A549 (cell line): ENCODE measurements at regions not wholly inside any gene's neighbourhood (a gene's known extent, or its start where the extent isn't known, plus 50 kb on each side); places are given as distances from the start of the nearest gene placed in this dataset.

Experiments used
- ATAC-seq, 2 experiments: fragments of 200-7000 bp in 1 of 2; fragments of >200 bp in 1 of 2; cut with Nextera tagmentation in 1 of 2; cut with Tn5 transposase in 1 of 2; 3 replicates each; pipeline versions ENCODE4 v1.8.0 to v1.9.1; 2018 to 2020; ENCODE audit warnings: mild to moderate bottlenecking in 1 of 2, moderate library complexity in 1 of 2
- CTCF ChIA-PET: fragments of 300-600 bp; sonication (Branson Sonifier 250); formaldehyde crosslinking; extraction: SDS; loops from one replicate; lab custom pipeline; 2021; ENCODE audit warnings: antibody characterized with exemption, inconsistent platforms; lab: Yijun Ruan, JAX
- POLR2A ChIA-PET: fragments of 350-600 bp; formaldehyde crosslinking; extraction: SDS; loops from one replicate; lab custom pipeline; 2021; ENCODE audit warnings: antibody characterized with exemption, inconsistent platforms; lab: Yijun Ruan, JAX
- DNase-seq, 2 experiments: peaks; one replicate each; pipeline versions ENCODE4 v3.0.0 to v3.0.0-alpha.2; 2011 to 2016; ENCODE audit warnings: low read depth in 1 of 2, low spot score in 1 of 2
- FAIRE-seq: peaks from 2 replicates; lab custom pipeline; 2011; peaks lifted over from hg19 to GRCh38; lab: Jason Lieb, UNC
- H3K27ac ChIP-seq, 2 experiments: fragments of >200 bp; sonication (Bioruptor Twin); formaldehyde crosslinking; 3 replicates each; pipeline ENCODE4 v1.5.1; 2016 to 2017
- H3K4me1 ChIP-seq: fragments of >200 bp; sonication (Bioruptor Twin); formaldehyde crosslinking; 3 replicates; pipeline ENCODE4 v1.6.1; 2016
- H3K4me2 ChIP-seq: fragments of >200 bp; sonication (Bioruptor Twin); formaldehyde crosslinking; 3 replicates; pipeline ENCODE4 v1.6.1; 2016
- H3K4me3 ChIP-seq: fragments of >200 bp; sonication (Bioruptor Twin); formaldehyde crosslinking; 3 replicates; pipeline ENCODE4 v1.5.1; 2016
- H3K9me3 ChIP-seq: fragments of >200 bp; sonication (Bioruptor Twin); formaldehyde crosslinking; 3 replicates; pipeline ENCODE4 v1.6.1; 2016
- BHLHE40 ChIP-seq: IDR thresholded peaks from 2 replicates; pipeline ENCODE4 v1.6.1; 2012; ENCODE audit warnings: low read depth, low read length, inconsistent platforms
- CHD4 ChIP-seq: fragments of 200-600 bp; sonication (generic); IDR thresholded peaks from 2 replicates; pipeline ENCODE4 v1.6.1; 2016; ENCODE audit warnings: antibody characterized with exemption, mild to moderate bottlenecking, borderline replicate concordance
- ESRRA ChIP-seq: fragments of 150-350 bp; IDR thresholded peaks from 2 replicates; pipeline ENCODE4 v1.6.1; 2014; ENCODE audit warnings: mild to moderate bottlenecking, low read length, borderline replicate concordance
- FOSB ChIP-seq: fragments of 250-450 bp; sonication (Bioruptor Pico); IDR thresholded peaks from 2 replicates; pipeline ENCODE4 v1.5.0; 2020; ENCODE audit warnings: mild to moderate bottlenecking, moderate library complexity
- HDAC2 ChIP-seq: fragments of 200-600 bp; sonication (generic); IDR thresholded peaks from 2 replicates; pipeline ENCODE4 v1.6.1; 2016
- HOXB13 ChIP-seq: fragments of 250-450 bp; sonication (Bioruptor Pico); IDR thresholded peaks from 2 replicates; pipeline ENCODE4 v1.5.0; 2020; ENCODE audit warnings: low read depth, mild to moderate bottlenecking, moderate library complexity
- HOXB5 ChIP-seq: fragments of 250-450 bp; sonication (Bioruptor Pico); IDR thresholded peaks from 2 replicates; pipeline ENCODE4 v1.5.0; 2020; ENCODE audit warnings: mild to moderate bottlenecking, moderate library complexity
- JUNB ChIP-seq: fragments of >200 bp; sonication (Bioruptor Twin); formaldehyde crosslinking; IDR thresholded peaks from 2 replicates; pipeline ENCODE4 v1.6.1; 2016
- KDM1A ChIP-seq: fragments of 200-600 bp; sonication (generic); IDR thresholded peaks from 2 replicates; pipeline ENCODE4 v1.6.1; 2016; ENCODE audit warnings: low read depth, mild to moderate bottlenecking
- MAFK ChIP-seq: fragments of 450-650 bp; IDR thresholded peaks from 2 replicates; pipeline ENCODE4 v1.6.1; 2014; ENCODE audit not compliant: partially characterized antibody
- RAD21 ChIP-seq, 2 experiments: fragments of >200 bp in 1 of 2; sonication (Bioruptor Twin) in 1 of 2; formaldehyde crosslinking in 1 of 2; IDR thresholded peaks in 1 of 2; conservative IDR thresholded peaks in 1 of 2; 2 replicates in 1 of 2; 3 replicates in 1 of 2; pipeline ENCODE4 v1.6.1; 2012 to 2018; ENCODE audit warnings: inconsistent platforms in 1 of 2
- RARB ChIP-seq: fragments of 250-450 bp; sonication (Bioruptor Pico); IDR thresholded peaks from 2 replicates; pipeline ENCODE4 v1.8.0; 2021; ENCODE audit warnings: mild to moderate bottlenecking, moderate library complexity
- RCOR1 ChIP-seq: fragments of 150-350 bp; IDR thresholded peaks from 2 replicates; pipeline ENCODE4 v1.6.1; 2014; ENCODE audit warnings: antibody characterized with exemption, low read length, low read depth
- RFX5 ChIP-seq: fragments of 450-650 bp; IDR thresholded peaks from 2 replicates; pipeline ENCODE4 v1.7.1; 2014; ENCODE audit warnings: antibody characterized with exemption, mild to moderate bottlenecking, moderate library complexity
- RNF2 ChIP-seq: fragments of 200-600 bp; sonication (generic); IDR thresholded peaks from 2 replicates; pipeline ENCODE4 v1.6.1; 2016; ENCODE audit warnings: low read depth, mild to moderate bottlenecking, antibody characterized with exemption, moderate library complexity, borderline replicate concordance
- ZNF302 ChIP-seq: fragments of 250-450 bp; sonication (Bioruptor Pico); IDR thresholded peaks from 2 replicates; pipeline ENCODE4 v1.9.0; 2021; ENCODE audit warnings: inconsistent platforms, mild to moderate bottlenecking, moderate library complexity
- ZSCAN20 ChIP-seq: fragments of 250-450 bp; sonication (Bioruptor Pico); IDR thresholded peaks from 2 replicates; pipeline ENCODE4 v1.8.0; 2022; ENCODE audit warnings: mild to moderate bottlenecking, moderate library complexity
- WGBS: methylation state at CpG from one replicate; pipeline ENCODE4 v1.1.6; 2017; ENCODE audit errors: missing lambda C conversion rate; 5-methylcytosine and 5-hydroxymethylcytosine counted together
- TF ChIP-seq, protein P1 (sequence below): IDR thresholded peaks from 2 replicates; pipeline ENCODE4 v1.6.1; 2012
- TF ChIP-seq, protein P2 (sequence below): fragments of >200 bp; sonication (Bioruptor Twin); formaldehyde crosslinking; IDR thresholded peaks from 3 replicates; pipeline ENCODE4 v1.6.1; 2016
- TF ChIP-seq, protein P3 (sequence below): IDR thresholded peaks from 2 replicates; pipeline ENCODE4 v1.6.1; 2012; ENCODE audit warnings: low read depth, borderline replicate concordance
- TF ChIP-seq, protein P4 (sequence below): fragments of 200-600 bp; sonication (generic); IDR thresholded peaks from 2 replicates; pipeline ENCODE4 v1.6.1; 2016; ENCODE audit warnings: antibody characterized with exemption, mild to moderate bottlenecking, moderate library complexity
- TF ChIP-seq, protein P5 (sequence below): fragments of >200 bp; sonication (Bioruptor Twin); formaldehyde crosslinking; IDR thresholded peaks from 2 replicates; pipeline ENCODE4 v1.6.1; 2016
- TF ChIP-seq, protein P6 (sequence below): fragments of 450-650 bp; IDR thresholded peaks from 2 replicates; pipeline ENCODE4 v1.6.1; 2014; ENCODE audit warnings: antibody characterized with exemption

DNA sequence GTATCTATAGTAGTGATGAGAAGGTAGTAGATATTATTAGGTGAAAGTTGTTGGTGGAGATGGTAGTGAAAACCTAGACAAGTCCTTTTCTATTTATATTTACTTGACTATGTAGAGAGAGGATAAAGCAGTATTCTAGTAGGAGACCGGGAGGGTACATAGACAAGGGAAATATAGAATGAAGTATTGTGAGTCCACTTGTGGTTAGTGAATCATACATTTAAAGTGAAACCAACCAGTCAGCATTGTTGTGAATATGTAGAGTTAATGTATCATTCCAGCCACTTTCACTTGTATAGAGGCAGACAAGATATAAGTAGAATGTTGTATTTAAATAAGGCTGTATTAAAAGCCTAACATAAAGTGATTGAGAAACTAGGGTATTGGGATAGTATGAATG is 1711.3 kb upstream of the ACO1 start:
- Histone ChIP-seq H3K4me1 (no peaks in the 10 kb centered on the region), H3K27ac (no peak overlapping the region), H3K9me3 (no peaks in the 10 kb centered on the region), H3K4me2 (no peak overlapping the region), H3K4me3 (no peak overlapping the region)
- WGBS: 20% methylated on average over 1 of the region's 1 CpG
- CTCF ChIA-PET: no interaction called here
- FAIRE-seq: no peak
- no peak for TF ChIP-seq RFX5
- TF ChIP-seq, protein P1, sequence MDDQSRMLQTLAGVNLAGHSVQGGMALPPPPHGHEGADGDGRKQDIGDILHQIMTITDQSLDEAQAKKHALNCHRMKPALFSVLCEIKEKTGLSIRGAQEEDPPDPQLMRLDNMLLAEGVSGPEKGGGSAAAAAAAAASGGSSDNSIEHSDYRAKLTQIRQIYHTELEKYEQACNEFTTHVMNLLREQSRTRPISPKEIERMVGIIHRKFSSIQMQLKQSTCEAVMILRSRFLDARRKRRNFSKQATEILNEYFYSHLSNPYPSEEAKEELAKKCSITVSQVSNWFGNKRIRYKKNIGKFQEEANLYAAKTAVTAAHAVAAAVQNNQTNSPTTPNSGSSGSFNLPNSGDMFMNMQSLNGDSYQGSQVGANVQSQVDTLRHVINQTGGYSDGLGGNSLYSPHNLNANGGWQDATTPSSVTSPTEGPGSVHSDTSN: no peak
- TF ChIP-seq, protein P2, sequence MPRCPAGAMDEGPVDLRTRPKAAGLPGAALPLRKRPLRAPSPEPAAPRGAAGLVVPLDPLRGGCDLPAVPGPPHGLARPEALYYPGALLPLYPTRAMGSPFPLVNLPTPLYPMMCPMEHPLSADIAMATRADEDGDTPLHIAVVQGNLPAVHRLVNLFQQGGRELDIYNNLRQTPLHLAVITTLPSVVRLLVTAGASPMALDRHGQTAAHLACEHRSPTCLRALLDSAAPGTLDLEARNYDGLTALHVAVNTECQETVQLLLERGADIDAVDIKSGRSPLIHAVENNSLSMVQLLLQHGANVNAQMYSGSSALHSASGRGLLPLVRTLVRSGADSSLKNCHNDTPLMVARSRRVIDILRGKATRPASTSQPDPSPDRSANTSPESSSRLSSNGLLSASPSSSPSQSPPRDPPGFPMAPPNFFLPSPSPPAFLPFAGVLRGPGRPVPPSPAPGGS: no peak
- DNase-seq: no peak
- ATAC-seq: no peak
- POLR2A ChIA-PET: no interaction called here

DNA sequence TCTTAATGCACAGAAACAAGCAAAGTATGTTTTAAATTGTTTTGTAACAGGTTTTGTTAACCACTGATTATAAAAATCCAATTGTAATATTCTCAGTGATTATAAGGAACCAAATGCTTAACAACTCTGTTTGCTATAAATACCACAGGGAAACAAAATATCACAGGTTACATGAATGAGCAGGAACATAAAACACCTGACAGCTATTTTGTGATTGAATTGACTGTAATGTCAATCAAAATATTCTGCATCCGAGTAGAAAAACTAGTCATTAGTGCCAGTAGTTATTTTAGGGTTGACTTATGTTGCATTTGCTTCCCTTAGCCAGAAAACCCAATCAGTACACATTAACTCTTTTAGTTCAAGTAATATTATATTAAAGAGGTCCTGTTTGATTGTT is 1707.8 kb upstream of the ACO1 start:
- H3K27ac ChIP-seq: no peak overlapping the region
- H3K4me2 ChIP-seq: no peak overlapping the region
- FAIRE-seq (no peak), DNase-seq (no peak), ATAC-seq (no peak)
- no peak for TF ChIP-seq RAD21 (conservative IDR thresholded peaks at IDR 0.05 in 1 of 2, IDR thresholded peaks at IDR 0.05 in 1 of 2)
- no peaks in the 10 kb centered on the region for H3K4me1 ChIP-seq
- CTCF ChIA-PET: no interaction called here
- POLR2A ChIA-PET: no interaction called here
- WGBS: 0% methylated on average over 1 of the region's 1 CpG
- no peak overlapping the region for H3K4me3 ChIP-seq
- H3K9me3 ChIP-seq: no peaks in the 10 kb centered on the region

DNA sequence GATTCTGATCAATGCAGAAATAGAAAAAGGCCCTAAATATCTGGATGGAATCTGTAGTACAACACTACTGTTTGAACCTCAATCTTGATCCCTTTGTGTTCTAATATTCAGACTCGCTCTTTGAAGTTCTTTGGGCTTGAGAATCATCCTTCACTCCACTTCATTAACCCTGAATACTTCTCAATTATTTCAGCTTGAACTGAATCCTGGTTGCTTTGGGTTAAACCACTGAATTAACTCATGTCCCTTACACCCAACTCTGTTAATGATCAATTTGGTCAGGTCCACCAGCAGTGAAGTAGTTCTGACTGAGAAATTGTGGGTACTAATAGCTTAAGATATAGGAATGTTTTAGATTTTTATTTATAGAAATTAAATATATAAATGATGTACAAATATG is 1707.2 kb upstream of the ACO1 start:
- FAIRE-seq (no peak), ATAC-seq (no peak), DNase-seq (no peak)
- no peak overlapping the region for H3K27ac ChIP-seq
- H3K4me1 ChIP-seq: no peaks in the 10 kb centered on the region
- no peak overlapping the region for H3K4me3 ChIP-seq
- WGBS: 12% methylated on average over 1 of the region's 1 CpG
- H3K9me3 ChIP-seq: no peaks in the 10 kb centered on the region
- no peak overlapping the region for H3K4me2 ChIP-seq
- ChIA-PET POLR2A (no interaction called here), CTCF (no interaction called here)
- TF ChIP-seq BHLHE40 (no peak), ESRRA (no peak), RARB (CRISPR knock-in tag) (no peak), HDAC2 (no peak), HOXB13 (CRISPR knock-in tag) (no peak), KDM1A (no peak), ZSCAN20 (CRISPR knock-in tag) (no peak), HOXB5 (CRISPR knock-in tag) (no peak)
- TF ChIP-seq, protein P3, sequence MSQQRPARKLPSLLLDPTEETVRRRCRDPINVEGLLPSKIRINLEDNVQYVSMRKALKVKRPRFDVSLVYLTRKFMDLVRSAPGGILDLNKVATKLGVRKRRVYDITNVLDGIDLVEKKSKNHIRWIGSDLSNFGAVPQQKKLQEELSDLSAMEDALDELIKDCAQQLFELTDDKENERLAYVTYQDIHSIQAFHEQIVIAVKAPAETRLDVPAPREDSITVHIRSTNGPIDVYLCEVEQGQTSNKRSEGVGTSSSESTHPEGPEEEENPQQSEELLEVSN: no peak

DNA sequence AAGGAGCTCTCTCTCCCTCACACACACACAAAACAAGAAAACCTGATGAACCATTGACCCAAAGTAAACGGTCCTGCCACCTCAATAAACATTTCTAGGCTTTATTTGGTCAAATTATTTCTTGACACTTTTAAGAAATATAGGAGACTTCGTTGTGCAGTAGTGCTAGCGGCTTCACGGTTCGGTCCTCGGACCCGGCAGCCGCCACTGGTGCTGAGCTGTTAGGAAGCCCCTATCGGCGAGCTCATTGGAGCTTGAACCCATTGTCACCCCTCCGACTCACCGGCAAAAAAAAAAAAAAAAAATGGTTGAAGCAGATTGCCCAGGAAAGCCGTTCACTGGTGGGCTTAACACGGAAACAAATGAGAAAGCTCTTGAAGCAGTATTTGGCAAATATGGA is 1695.6 kb upstream of the ACO1 start:
- no peak overlapping the region for H3K27ac ChIP-seq
- WGBS: 42% methylated on average over 14 of the region's 14 CpGs
- H3K4me1 ChIP-seq: no peaks in the 10 kb centered on the region
- DNase-seq: no peak
- TF ChIP-seq ZSCAN20 (CRISPR knock-in tag) (no peak), RCOR1 (no peak), FOSB (CRISPR knock-in tag) (no peak), RNF2 (no peak), HOXB5 (CRISPR knock-in tag) (no peak), RFX5 (no peak), CHD4 (no peak), JUNB (no peak), ZNF302 (no peak), MAFK (no peak)
- TF ChIP-seq, protein P4, sequence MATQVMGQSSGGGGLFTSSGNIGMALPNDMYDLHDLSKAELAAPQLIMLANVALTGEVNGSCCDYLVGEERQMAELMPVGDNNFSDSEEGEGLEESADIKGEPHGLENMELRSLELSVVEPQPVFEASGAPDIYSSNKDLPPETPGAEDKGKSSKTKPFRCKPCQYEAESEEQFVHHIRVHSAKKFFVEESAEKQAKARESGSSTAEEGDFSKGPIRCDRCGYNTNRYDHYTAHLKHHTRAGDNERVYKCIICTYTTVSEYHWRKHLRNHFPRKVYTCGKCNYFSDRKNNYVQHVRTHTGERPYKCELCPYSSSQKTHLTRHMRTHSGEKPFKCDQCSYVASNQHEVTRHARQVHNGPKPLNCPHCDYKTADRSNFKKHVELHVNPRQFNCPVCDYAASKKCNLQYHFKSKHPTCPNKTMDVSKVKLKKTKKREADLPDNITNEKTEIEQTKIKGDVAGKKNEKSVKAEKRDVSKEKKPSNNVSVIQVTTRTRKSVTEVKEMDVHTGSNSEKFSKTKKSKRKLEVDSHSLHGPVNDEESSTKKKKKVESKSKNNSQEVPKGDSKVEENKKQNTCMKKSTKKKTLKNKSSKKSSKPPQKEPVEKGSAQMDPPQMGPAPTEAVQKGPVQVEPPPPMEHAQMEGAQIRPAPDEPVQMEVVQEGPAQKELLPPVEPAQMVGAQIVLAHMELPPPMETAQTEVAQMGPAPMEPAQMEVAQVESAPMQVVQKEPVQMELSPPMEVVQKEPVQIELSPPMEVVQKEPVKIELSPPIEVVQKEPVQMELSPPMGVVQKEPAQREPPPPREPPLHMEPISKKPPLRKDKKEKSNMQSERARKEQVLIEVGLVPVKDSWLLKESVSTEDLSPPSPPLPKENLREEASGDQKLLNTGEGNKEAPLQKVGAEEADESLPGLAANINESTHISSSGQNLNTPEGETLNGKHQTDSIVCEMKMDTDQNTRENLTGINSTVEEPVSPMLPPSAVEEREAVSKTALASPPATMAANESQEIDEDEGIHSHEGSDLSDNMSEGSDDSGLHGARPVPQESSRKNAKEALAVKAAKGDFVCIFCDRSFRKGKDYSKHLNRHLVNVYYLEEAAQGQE: no peak
- TF ChIP-seq, protein P5, sequence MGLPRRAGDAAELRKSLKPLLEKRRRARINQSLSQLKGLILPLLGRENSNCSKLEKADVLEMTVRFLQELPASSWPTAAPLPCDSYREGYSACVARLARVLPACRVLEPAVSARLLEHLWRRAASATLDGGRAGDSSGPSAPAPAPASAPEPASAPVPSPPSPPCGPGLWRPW: no peak
- TF ChIP-seq, protein P6, sequence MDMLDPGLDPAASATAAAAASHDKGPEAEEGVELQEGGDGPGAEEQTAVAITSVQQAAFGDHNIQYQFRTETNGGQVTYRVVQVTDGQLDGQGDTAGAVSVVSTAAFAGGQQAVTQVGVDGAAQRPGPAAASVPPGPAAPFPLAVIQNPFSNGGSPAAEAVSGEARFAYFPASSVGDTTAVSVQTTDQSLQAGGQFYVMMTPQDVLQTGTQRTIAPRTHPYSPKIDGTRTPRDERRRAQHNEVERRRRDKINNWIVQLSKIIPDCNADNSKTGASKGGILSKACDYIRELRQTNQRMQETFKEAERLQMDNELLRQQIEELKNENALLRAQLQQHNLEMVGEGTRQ: no peak
- TF ChIP-seq, all 56 proteins: peak for 0
- ATAC-seq: no peak
- no peaks in the 10 kb centered on the region for H3K9me3 ChIP-seq
- FAIRE-seq: no peak
- no peak overlapping the region for H3K4me3 ChIP-seq
- H3K4me2 ChIP-seq: no peak overlapping the region
- CTCF ChIA-PET: no interaction called here
- POLR2A ChIA-PET: no interaction called here
